Mesendoderm (in vitro differentiated cells): ENCODE measurements at regions not wholly inside any gene's neighbourhood (a gene's known extent, or its start where the extent isn't known, plus 50 kb on each side); places are given as distances from the start of the nearest gene placed in this dataset.

Experiments used
- DNase-seq: peaks from one replicate; pipeline ENCODE4 v3.0.0; 2013
- H2AK5ac ChIP-seq: 2 replicates; pipeline ENCODE4 v1.6.1; 2013; ENCODE audit warnings: low read length, inconsistent platforms
- H2BK120ac ChIP-seq: 2 replicates; pipeline ENCODE4 v1.6.1; 2013; ENCODE audit warnings: low read depth, mild to moderate bottlenecking, low read length, moderate library complexity, mixed read lengths
- H2BK15ac ChIP-seq: replicated peaks from 2 replicates; pipeline ENCODE4 v1.6.1; 2013; ENCODE audit warnings: low read depth, mild to moderate bottlenecking, moderate library complexity
- H2BK5ac ChIP-seq: 2 replicates; pipeline ENCODE4 v1.6.1; 2013; ENCODE audit warnings: low read length, inconsistent platforms
- H3K18ac ChIP-seq: 2 replicates; pipeline ENCODE4 v1.6.1; 2013; ENCODE audit warnings: mild to moderate bottlenecking, low read length, mixed read lengths
- H3K23ac ChIP-seq: one replicate; pipeline ENCODE4 v1.6.1; 2013; ENCODE audit warnings: low read length
- H3K27ac ChIP-seq: 2 replicates; pipeline ENCODE4 v1.5.1; 2013; ENCODE audit warnings: low read depth, mild to moderate bottlenecking, inconsistent platforms, low read length, moderate library complexity
- H3K27me3 ChIP-seq: 2 replicates; pipeline ENCODE4 v1.6.1; 2013; ENCODE audit warnings: low read length, control low read depth, mild to moderate bottlenecking, inconsistent platforms; ENCODE audit not compliant: insufficient read depth, poor library complexity
- H3K36me3 ChIP-seq: 2 replicates; pipeline ENCODE4 v1.6.1; 2013; ENCODE audit warnings: low read length, inconsistent platforms; ENCODE audit not compliant: control insufficient read depth, insufficient read depth
- H3K4ac ChIP-seq: one replicate; pipeline ENCODE4 v1.6.1; 2013; ENCODE audit warnings: low read depth, mild to moderate bottlenecking, low read length, moderate library complexity
- H3K4me1 ChIP-seq: 2 replicates; pipeline ENCODE4 v1.6.1; 2013; ENCODE audit warnings: low read depth, low read length, inconsistent platforms; ENCODE audit not compliant: control insufficient read depth
- H3K4me2 ChIP-seq: 2 replicates; pipeline ENCODE4 v1.6.1; 2013; ENCODE audit warnings: low read length
- H3K4me3 ChIP-seq: 2 replicates; pipeline ENCODE4 v1.5.1; 2013; ENCODE audit warnings: mild to moderate bottlenecking, low read length
- H3K56ac ChIP-seq: one replicate; pipeline ENCODE4 v1.6.1; 2013; ENCODE audit warnings: low read length
- H3K79me1 ChIP-seq: 2 replicates; pipeline ENCODE4 v1.6.1; 2013; ENCODE audit warnings: low read length, inconsistent platforms
- H3K79me2 ChIP-seq: 2 replicates; pipeline ENCODE4 v1.6.1; 2013; ENCODE audit warnings: mild to moderate bottlenecking, low read length; ENCODE audit not compliant: control insufficient read depth, insufficient read depth
- H3K9ac ChIP-seq: 2 replicates; pipeline ENCODE4 v1.6.1; 2013; ENCODE audit warnings: low read length, inconsistent platforms
- H4K5ac ChIP-seq: one replicate; pipeline ENCODE4 v1.6.1; 2013; ENCODE audit warnings: low read length
- H4K8ac ChIP-seq: one replicate; pipeline ENCODE4 v1.6.1; 2013; ENCODE audit warnings: low read depth, mild to moderate bottlenecking, control low read depth, low read length, moderate library complexity
- WGBS: extraction: QIAGEN DNeasy Blood & Tissue Kit; methylation state at CpG from one replicate; pipeline ENCODE4 v1.1.7; 2013; ENCODE audit warnings: low lambda C conversion rate, missing lambda C conversion rate; ENCODE audit not compliant: insufficient coverage; ENCODE audit errors: extremely low coverage; 5-methylcytosine and 5-hydroxymethylcytosine counted together

- H2BK15ac ChIP-seq = no peak overlapping the region
- H4K5ac ChIP-seq = no peak overlapping the region
- no peak overlapping the region for H3K4me2 ChIP-seq
- H3K36me3 ChIP-seq = no peaks in the 10 kb centered on the region
- H2AK5ac ChIP-seq = no peak overlapping the region
- H3K4me1 ChIP-seq = no peaks in the 10 kb centered on the region
- no peaks in the 10 kb centered on the region for H3K79me2 ChIP-seq
- no peak overlapping the region for H3K9ac ChIP-seq
- H4K8ac ChIP-seq = no peak overlapping the region
- H3K4me3 ChIP-seq = no peak overlapping the region
- H3K4ac ChIP-seq = no peak overlapping the region
- no peaks in the 10 kb centered on the region for H3K27me3 ChIP-seq
- H3K27ac ChIP-seq = no peak overlapping the region
- no peak for DNase-seq
- no peak overlapping the region for H2BK5ac ChIP-seq
- no peaks in the 10 kb centered on the region for H3K79me1 ChIP-seq
- H3K56ac ChIP-seq = no peak overlapping the region
- no peak overlapping the region for H3K18ac ChIP-seq
- H3K23ac ChIP-seq = no peak overlapping the region
- H2BK120ac ChIP-seq = no peak overlapping the region
Measured at GRCh38 chr20:52649727-52650126, 322.4 kb upstream of the TSHZ2 start.

- Histone ChIP-seq H3K27ac (no peak overlapping the region), H3K36me3 (no peaks in the 10 kb centered on the region), H2BK15ac (no peak overlapping the region), H3K23ac (no peak overlapping the region), H3K79me2 (no peaks in the 10 kb centered on the region), H4K5ac (no peak overlapping the region), H3K56ac (no peak overlapping the region), H3K4me1 (no peaks in the 10 kb centered on the region), H2BK120ac (no peak overlapping the region), H3K4ac (no peak overlapping the region), H3K4me2 (no peak overlapping the region), H3K27me3 (no peaks in the 10 kb centered on the region), H3K18ac (no peak overlapping the region), H4K8ac (no peak overlapping the region), H3K79me1 (no peaks in the 10 kb centered on the region), H3K9ac (no peak overlapping the region), H2AK5ac (no peak overlapping the region), H2BK5ac (no peak overlapping the region), H3K4me3 (no peak overlapping the region)
- DNase-seq = no peak
- WGBS = no CpG with 5 or more reads among the region's 1 CpG
Measured at GRCh38 chr20:52645822-52646221, 326.3 kb upstream of the TSHZ2 start.

GRCh38 chr20:52643034-52643433 lies 329.1 kb upstream of the TSHZ2 start:
- Histone ChIP-seq H2BK5ac (no peak overlapping the region), H2AK5ac (no peak overlapping the region), H3K79me2 (no peaks in the 10 kb centered on the region), H3K79me1 (no peaks in the 10 kb centered on the region), H3K36me3 (no peaks in the 10 kb centered on the region), H3K4me2 (no peak overlapping the region), H3K9ac (no peak overlapping the region), H3K27ac (no peak overlapping the region), H3K27me3 (no peaks in the 10 kb centered on the region), H3K4ac (no peak overlapping the region), H3K18ac (no peak overlapping the region), H3K56ac (no peak overlapping the region), H3K4me3 (no peak overlapping the region), H3K23ac (no peak overlapping the region), H4K5ac (no peak overlapping the region), H3K4me1 (no peaks in the 10 kb centered on the region), H2BK120ac (no peak overlapping the region), H2BK15ac (no peak overlapping the region), H4K8ac (no peak overlapping the region)
- no peak for DNase-seq
- no CpG with 5 or more reads among the region's 3 CpGs for WGBS

GRCh38 chr20:52637201-52637600 lies 335.0 kb upstream of the TSHZ2 start:
- Histone ChIP-seq H2BK5ac (no peak overlapping the region), H3K18ac (no peak overlapping the region), H3K79me2 (no peaks in the 10 kb centered on the region), H4K8ac (no peak overlapping the region), H3K4me2 (no peak overlapping the region), H3K4me3 (no peak overlapping the region), H2BK15ac (no peak overlapping the region), H2BK120ac (no peak overlapping the region), H2AK5ac (no peak overlapping the region), H3K27ac (no peak overlapping the region), H3K23ac (no peak overlapping the region), H3K36me3 (no peaks in the 10 kb centered on the region), H3K56ac (no peak overlapping the region), H3K4me1 (no peaks in the 10 kb centered on the region), H3K4ac (no peak overlapping the region), H3K27me3 (no peaks in the 10 kb centered on the region), H4K5ac (no peak overlapping the region), H3K9ac (no peak overlapping the region), H3K79me1 (no peaks in the 10 kb centered on the region)
- WGBS = no CpG with 5 or more reads among the region's 3 CpGs
- no peak for DNase-seq

DNA sequence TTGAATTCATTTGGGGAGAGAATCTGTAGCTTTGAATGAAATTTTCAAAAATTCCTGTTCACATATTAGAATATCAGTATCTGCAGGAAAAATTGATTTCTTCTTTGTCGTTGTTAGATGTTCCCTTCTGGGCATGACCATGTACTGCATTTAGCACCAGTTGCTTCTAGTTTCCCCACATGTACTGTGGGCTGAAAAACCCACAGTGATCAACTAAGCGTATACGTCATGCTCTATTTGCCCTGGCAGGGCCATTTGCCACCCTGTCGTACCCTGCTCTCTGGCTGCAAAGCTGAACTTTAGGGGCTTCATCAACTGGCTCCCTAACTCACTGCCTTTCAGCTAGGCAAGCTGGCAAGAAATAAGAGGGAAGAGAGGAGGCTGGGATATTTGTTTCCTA lies 340.7 kb upstream of the TSHZ2 start:
- no peak for DNase-seq
- WGBS = no CpG with 5 or more reads among the region's 4 CpGs

GRCh38 chr20:52630138-52630537 lies 342.0 kb upstream of the TSHZ2 start:
- H3K27ac ChIP-seq = no peak overlapping the region
- H3K4me2 ChIP-seq = no peak overlapping the region
- H3K4me3 ChIP-seq = no peak overlapping the region
- H2BK5ac ChIP-seq = no peak overlapping the region
- H3K79me1 ChIP-seq = no peaks in the 10 kb centered on the region
- H3K36me3 ChIP-seq = no peaks in the 10 kb centered on the region
- no peak overlapping the region for H4K8ac ChIP-seq
- H3K4ac ChIP-seq = no peak overlapping the region
- H3K79me2 ChIP-seq = no peaks in the 10 kb centered on the region
- H3K9ac ChIP-seq = no peak overlapping the region
- H3K23ac ChIP-seq = no peak overlapping the region
- no peak overlapping the region for H2AK5ac ChIP-seq
- H2BK15ac ChIP-seq = no peak overlapping the region
- DNase-seq = no peak
- H3K56ac ChIP-seq = no peak overlapping the region
- H3K18ac ChIP-seq = no peak overlapping the region
- no peak overlapping the region for H2BK120ac ChIP-seq
- no peaks in the 10 kb centered on the region for H3K27me3 ChIP-seq
- no peaks in the 10 kb centered on the region for H3K4me1 ChIP-seq
- H4K5ac ChIP-seq = no peak overlapping the region
- no CpG with 5 or more reads among the region's 2 CpGs for WGBS

More for the DNA sequence above, 340.7 kb upstream of the TSHZ2 start:
- Histone ChIP-seq H3K27me3 (no peaks in the 10 kb centered on the region), H3K79me2 (no peaks in the 10 kb centered on the region), H3K4ac (no peak overlapping the region), H2BK120ac (no peak overlapping the region), H4K8ac (no peak overlapping the region), H2BK5ac (no peak overlapping the region), H3K79me1 (no peaks in the 10 kb centered on the region), H2AK5ac (no peak overlapping the region), H3K23ac (no peak overlapping the region), H3K4me3 (no peak overlapping the region), H2BK15ac (no peak overlapping the region), H3K27ac (no peak overlapping the region), H4K5ac (no peak overlapping the region), H3K36me3 (no peaks in the 10 kb centered on the region), H3K4me2 (no peak overlapping the region), H3K4me1 (no peaks in the 10 kb centered on the region), H3K18ac (no peak overlapping the region), H3K9ac (no peak overlapping the region), H3K56ac (no peak overlapping the region)
